ENCODE measurements at regions not wholly inside any gene's neighbourhood (a gene's known extent, or its start where the extent isn't known, plus 50 kb on each side); places are given as distances from the start of the nearest gene placed in this dataset.
"Not testable (repeated sequence)": the region's sequence is repeated elsewhere in the genome, so short reads cannot be mapped to it uniquely, and the experiment has no call there.

- Histone ChIP-seq H2BK12ac (ENCODE audit: low read length in 2 of 2) (peak overlapping the region; percentile 83 to 98), H3K27ac (ENCODE audit: low read length, poor library complexity, severe bottlenecking) (no peak overlapping the region), H3K4ac (ENCODE audit: low read depth in 1 of 2, low read length in 2 of 2) (peak overlapping the region; percentile 41 to 54)
Observed at GRCh38 chr20:23141450-23142161, 55.5 kb upstream of the CD93 start.

GRCh38 chr20:23140991-23141390, 54.9 kb upstream of the CD93 start:
- Histone ChIP-seq H3K79me1 (replicated peaks; ENCODE audit: low read length, poor library complexity, severe bottlenecking) (no peaks in the 10 kb centered on the region), H3K27me3 (ENCODE audit: control insufficient read depth in 1 of 2, insufficient read depth in 1 of 2, low read length in 2 of 2) (no peaks in the 10 kb centered on the region), H3K4me3 (ENCODE audit: insufficient read depth in 1 of 2, low read depth in 1 of 2, low read length in 2 of 2) (no peak overlapping the region), H3K9me3 (ENCODE audit: control insufficient read depth, low read length) (no peaks in the 10 kb centered on the region), H3K27ac (ENCODE audit: low read length, poor library complexity, severe bottlenecking) (no peak overlapping the region), H2AK5ac (ENCODE audit: low read length, severe bottlenecking) (peak overlapping the region; percentile 10), H2BK15ac (ENCODE audit: low read depth, poor library complexity, severe bottlenecking) (peak overlapping the region; percentile 26), H3K18ac (ENCODE audit: low read depth in 1 of 2, low read length in 2 of 2) (peak overlapping the region; percentile 57 to 75), H3K36me3 (ENCODE audit: control insufficient read depth in 1 of 2, insufficient read depth in 2 of 2, low read depth in 1 of 2, low read length in 2 of 2) (no peaks in the 10 kb centered on the region), H3K9ac (ENCODE audit: low read length) (no peak overlapping the region), H4K8ac (ENCODE audit: low read length) (peak overlapping the region; percentile 45), H4K91ac (ENCODE audit: low read length) (peak overlapping the region; percentile 83), H2BK12ac (ENCODE audit: low read length in 2 of 2) (peak overlapping the region; percentile 80 to 99), H3K4me2 (ENCODE audit: low read length, poor library complexity, severe bottlenecking) (no peak overlapping the region), H2BK120ac (ENCODE audit: low read depth, low read length) (no peak overlapping the region), H3K14ac (ENCODE audit: low read length in 2 of 2) (peak overlapping the region in 1 of 2 experiments; percentile 71), H3K23ac (ENCODE audit: low read length in 2 of 2) (no peak overlapping the region), H2BK5ac (ENCODE audit: low read depth, low read length, poor library complexity, severe bottlenecking) (no peak overlapping the region), H2AFZ (ENCODE audit: low read depth, low read length) (no peak overlapping the region), H3K4ac (ENCODE audit: low read depth in 1 of 2, low read length in 2 of 2) (peak overlapping the region in 1 of 2 experiments; percentile 34), H3K4me1 (ENCODE audit: control insufficient read depth, insufficient read depth, low read depth, low read length) (peaks cover 28% of the 10 kb centered on the region)
- no peak for DNase-seq
- 93% methylated on average over 5 of the region's 5 CpGs for WGBS

More at GRCh38 chr20:23141450-23142161, 55.5 kb upstream of the CD93 start:
- Histone ChIP-seq H4K8ac (ENCODE audit: low read length) (no peak overlapping the region), H2BK15ac (ENCODE audit: low read depth, poor library complexity, severe bottlenecking) (no peak overlapping the region), H3K23ac (ENCODE audit: low read length in 2 of 2) (peak overlapping the region in 1 of 2 experiments; percentile 46), H3K4me3 (ENCODE audit: insufficient read depth in 1 of 2, low read depth in 1 of 2, low read length in 2 of 2) (no peak overlapping the region), H3K9ac (ENCODE audit: low read length) (no peak overlapping the region), H4K91ac (ENCODE audit: low read length) (no peak overlapping the region), H3K9me3 (ENCODE audit: control insufficient read depth, low read length) (no peaks in the 10 kb centered on the region), H2BK5ac (ENCODE audit: low read depth, low read length, poor library complexity, severe bottlenecking) (no peak overlapping the region), H2AK5ac (ENCODE audit: low read length, severe bottlenecking) (peak overlapping the region; percentile 33), H3K36me3 (ENCODE audit: control insufficient read depth in 1 of 2, insufficient read depth in 2 of 2, low read depth in 1 of 2, low read length in 2 of 2) (no peaks in the 10 kb centered on the region), H3K4me1 (ENCODE audit: control insufficient read depth, insufficient read depth, low read depth, low read length) (peaks cover 28% of the 10 kb centered on the region), H2AFZ (ENCODE audit: low read depth, low read length) (no peak overlapping the region), H2BK120ac (ENCODE audit: low read depth, low read length) (no peak overlapping the region), H3K27me3 (ENCODE audit: control insufficient read depth in 1 of 2, insufficient read depth in 1 of 2, low read length in 2 of 2) (no peaks in the 10 kb centered on the region), H3K79me1 (replicated peaks; ENCODE audit: low read length, poor library complexity, severe bottlenecking) (no peaks in the 10 kb centered on the region), H3K14ac (ENCODE audit: low read length in 2 of 2) (no peak overlapping the region), H3K18ac (ENCODE audit: low read depth in 1 of 2, low read length in 2 of 2) (peak overlapping the region; percentile 24 to 75), H3K4me2 (ENCODE audit: low read length, poor library complexity, severe bottlenecking) (no peak overlapping the region)
- DNase-seq = no peak
- 98% methylated on average over 10 of the region's 10 CpGs for WGBS

GRCh38 chr20:23139984-23140383, 53.9 kb upstream of the CD93 start:
- H3K4me3 ChIP-seq (ENCODE audit: insufficient read depth in 1 of 2, low read depth in 1 of 2, low read length in 2 of 2); H3K27me3 ChIP-seq (ENCODE audit: control insufficient read depth in 1 of 2, insufficient read depth in 1 of 2, low read length in 2 of 2); H2AK5ac ChIP-seq (ENCODE audit: low read length, severe bottlenecking); H2BK12ac ChIP-seq (ENCODE audit: low read length in 2 of 2); H2BK15ac ChIP-seq (ENCODE audit: low read depth, poor library complexity, severe bottlenecking); H3K14ac ChIP-seq (ENCODE audit: low read length in 2 of 2); H3K79me1 ChIP-seq (replicated peaks; ENCODE audit: low read length, poor library complexity, severe bottlenecking); H2BK120ac ChIP-seq (ENCODE audit: low read depth, low read length); H3K9ac ChIP-seq (ENCODE audit: low read length); H3K36me3 ChIP-seq (ENCODE audit: control insufficient read depth in 1 of 2, insufficient read depth in 2 of 2, low read depth in 1 of 2, low read length in 2 of 2); H2AFZ ChIP-seq (ENCODE audit: low read depth, low read length); H3K18ac ChIP-seq (ENCODE audit: low read depth in 1 of 2, low read length in 2 of 2); H3K23ac ChIP-seq (ENCODE audit: low read length in 2 of 2); H3K27ac ChIP-seq (ENCODE audit: low read length, poor library complexity, severe bottlenecking); H4K91ac ChIP-seq (ENCODE audit: low read length); H3K4ac ChIP-seq (ENCODE audit: low read depth in 1 of 2, low read length in 2 of 2); H3K9me3 ChIP-seq (ENCODE audit: control insufficient read depth, low read length); DNase-seq; H4K8ac ChIP-seq (ENCODE audit: low read length); H2BK5ac ChIP-seq (ENCODE audit: low read depth, low read length, poor library complexity, severe bottlenecking); H3K4me2 ChIP-seq (ENCODE audit: low read length, poor library complexity, severe bottlenecking): not testable (repeated sequence)
- no CpG with 5 or more reads among the region's 1 CpG for WGBS
- peaks cover 22% of the 10 kb centered on the region for H3K4me1 ChIP-seq (ENCODE audit: control insufficient read depth, insufficient read depth, low read depth, low read length)

GRCh38 chr20:23139524-23139923, 53.4 kb upstream of the CD93 start:
- H3K4me3 ChIP-seq (ENCODE audit: insufficient read depth in 1 of 2, low read depth in 1 of 2, low read length in 2 of 2) = no peak overlapping the region
- H3K36me3 ChIP-seq (ENCODE audit: control insufficient read depth in 1 of 2, insufficient read depth in 2 of 2, low read depth in 1 of 2, low read length in 2 of 2) = no peaks in the 10 kb centered on the region
- H2BK15ac ChIP-seq (ENCODE audit: low read depth, poor library complexity, severe bottlenecking) = no peak overlapping the region
- no peak overlapping the region for H2AK5ac ChIP-seq (ENCODE audit: low read length, severe bottlenecking)
- no peak overlapping the region for H3K9ac ChIP-seq (ENCODE audit: low read length)
- peak overlapping the region in 1 of 2 experiments; percentile 12 for H3K14ac ChIP-seq (ENCODE audit: low read length in 2 of 2)
- H2AFZ ChIP-seq (ENCODE audit: low read depth, low read length) = no peak overlapping the region
- H3K27ac ChIP-seq (ENCODE audit: low read length, poor library complexity, severe bottlenecking) = no peak overlapping the region
- H3K4ac ChIP-seq (ENCODE audit: low read depth in 1 of 2, low read length in 2 of 2) = peak overlapping the region in 1 of 2 experiments; percentile 55
- H2BK120ac ChIP-seq (ENCODE audit: low read depth, low read length) = no peak overlapping the region
- no peak overlapping the region for H2BK5ac ChIP-seq (ENCODE audit: low read depth, low read length, poor library complexity, severe bottlenecking)
- 81% methylated on average over 8 of the region's 8 CpGs for WGBS
- H3K23ac ChIP-seq (ENCODE audit: low read length in 2 of 2) = no peak overlapping the region
- no peaks in the 10 kb centered on the region for H3K79me1 ChIP-seq (replicated peaks; ENCODE audit: low read length, poor library complexity, severe bottlenecking)
- DNase-seq = no peak
- peak overlapping the region in 1 of 2 experiments; percentile 27 for H2BK12ac ChIP-seq (ENCODE audit: low read length in 2 of 2)
- peak overlapping the region; percentile 30 to 49 for H3K18ac ChIP-seq (ENCODE audit: low read depth in 1 of 2, low read length in 2 of 2)
- H4K91ac ChIP-seq (ENCODE audit: low read length) = no peak overlapping the region
- no peaks in the 10 kb centered on the region for H3K27me3 ChIP-seq (ENCODE audit: control insufficient read depth in 1 of 2, insufficient read depth in 1 of 2, low read length in 2 of 2)
- peaks cover 18% of the 10 kb centered on the region for H3K4me1 ChIP-seq (ENCODE audit: control insufficient read depth, insufficient read depth, low read depth, low read length)
- peak overlapping the region; percentile 54 for H4K8ac ChIP-seq (ENCODE audit: low read length)
- H3K4me2 ChIP-seq (ENCODE audit: low read length, poor library complexity, severe bottlenecking) = no peak overlapping the region
- no peaks in the 10 kb centered on the region for H3K9me3 ChIP-seq (ENCODE audit: control insufficient read depth, low read length)
